Mucosa of rectum (tissue), 2 donors: ENCODE measurements at regions not wholly inside any gene's neighbourhood (a gene's known extent, or its start where the extent isn't known, plus 50 kb on each side); places are given as distances from the start of the nearest gene placed in this dataset.
"Not testable (repeated sequence)": the region's sequence is repeated elsewhere in the genome, so short reads cannot be mapped to it uniquely, and the experiment has no call there.

Experiments used
- H3K27ac ChIP-seq, 2 donors: one replicate each; pipeline ENCODE4 v1.7.0; 2013; ENCODE audit warnings: inconsistent platforms in 2 of 2, low read depth in 2 of 2, low read length in 2 of 2
- H3K27me3 ChIP-seq, 2 donors: one replicate each; pipeline ENCODE4 v1.7.0; 2013; ENCODE audit warnings: low read length in 2 of 2; ENCODE audit not compliant: control insufficient read depth in 2 of 2, insufficient read depth in 2 of 2
- H3K36me3 ChIP-seq, 2 donors: one replicate each; pipeline ENCODE4 v1.7.0; 2013; ENCODE audit warnings: low read length in 2 of 2; ENCODE audit not compliant: control insufficient read depth in 2 of 2, insufficient read depth in 2 of 2
- H3K4me1 ChIP-seq, 2 donors: one replicate each; pipeline ENCODE4 v1.7.0; 2013; ENCODE audit warnings: low read length in 2 of 2, mild to moderate bottlenecking in 1 of 2; ENCODE audit not compliant: control insufficient read depth in 2 of 2, insufficient read depth in 2 of 2
- H3K4me3 ChIP-seq, 2 donors: one replicate each; pipeline ENCODE4 v1.7.0; 2013; ENCODE audit warnings: low read length in 2 of 2
- H3K9ac ChIP-seq, 2 donors: one replicate each; pipeline ENCODE4 v1.7.0; 2013; ENCODE audit warnings: low read length in 2 of 2, low read depth in 1 of 2, mild to moderate bottlenecking in 1 of 2
- H3K9me3 ChIP-seq, 2 donors: one replicate each; pipeline ENCODE4 v1.7.0; 2013; ENCODE audit warnings: low read length in 2 of 2; ENCODE audit not compliant: control insufficient read depth in 2 of 2
- donor health status: healthy.
- donor health status: Normal muscosa, but diverticular disease.

- H3K27ac ChIP-seq, result no peak overlapping the region
- H3K36me3 ChIP-seq, result no peaks in the 10 kb centered on the region
- H3K9ac ChIP-seq, result no peak overlapping the region
- no peak overlapping the region for H3K4me3 ChIP-seq
- H3K4me1 ChIP-seq, result no peaks in the 10 kb centered on the region
- no peaks in the 10 kb centered on the region for H3K27me3 ChIP-seq
- no peaks in the 10 kb centered on the region for H3K9me3 ChIP-seq
Measured at GRCh38 chrX:46165411-46165810, 379.8 kb downstream of the ZNF674 start.

- no peak overlapping the region for H3K4me3 ChIP-seq
- peaks cover 0 to 8% of the 10 kb centered on the region in 2 donors for H3K27me3 ChIP-seq
- no peaks in the 10 kb centered on the region for H3K9me3 ChIP-seq
- no peak overlapping the region for H3K27ac ChIP-seq
- no peaks in the 10 kb centered on the region for H3K4me1 ChIP-seq
- no peaks in the 10 kb centered on the region for H3K36me3 ChIP-seq
- H3K9ac ChIP-seq, result no peak overlapping the region
Measured at GRCh38 chrX:46152756-46153155, 392.5 kb downstream of the ZNF674 start.

- not testable (repeated sequence) for H3K36me3 ChIP-seq, H3K27ac ChIP-seq, H3K4me1 ChIP-seq, H3K27me3 ChIP-seq, H3K9ac ChIP-seq, H3K4me3 ChIP-seq, H3K9me3 ChIP-seq
Measured at GRCh38 chrX:46151332-46151731, 393.9 kb downstream of the ZNF674 start.

- H3K4me1 ChIP-seq, result no peaks in the 10 kb centered on the region
- H3K27ac ChIP-seq, result no peak overlapping the region
- H3K9ac ChIP-seq, result no peak overlapping the region
- no peaks in the 10 kb centered on the region for H3K9me3 ChIP-seq
- H3K27me3 ChIP-seq, result no peaks in the 10 kb centered on the region
- H3K4me3 ChIP-seq, result no peak overlapping the region
- H3K36me3 ChIP-seq, result no peaks in the 10 kb centered on the region
Measured at GRCh38 chrX:46144566-46144965, 400.7 kb downstream of the ZNF674 start.

GRCh38 chrX:46140272-46140671 is 404.9 kb downstream of the ZNF674 start:
- H3K36me3 ChIP-seq, result no peaks in the 10 kb centered on the region
- H3K4me1 ChIP-seq, result no peaks in the 10 kb centered on the region
- H3K27me3 ChIP-seq, result peaks cover 0 to 2% of the 10 kb centered on the region in 2 donors
- H3K27ac ChIP-seq, result no peak overlapping the region
- H3K9ac ChIP-seq, result no peak overlapping the region
- no peaks in the 10 kb centered on the region for H3K9me3 ChIP-seq
- H3K4me3 ChIP-seq, result no peak overlapping the region

- no peaks in the 10 kb centered on the region for H3K9me3 ChIP-seq
- no peaks in the 10 kb centered on the region for H3K27me3 ChIP-seq
- no peaks in the 10 kb centered on the region for H3K4me1 ChIP-seq
- no peak overlapping the region for H3K4me3 ChIP-seq
- H3K36me3 ChIP-seq, result no peaks in the 10 kb centered on the region
- no peak overlapping the region for H3K27ac ChIP-seq
- H3K9ac ChIP-seq, result no peak overlapping the region
Measured at GRCh38 chrX:46130247-46130646, 415.0 kb downstream of the ZNF674 start.

GRCh38 chrX:46125111-46125510 is 420.1 kb downstream of the ZNF674 start:
- Histone ChIP-seq H3K4me1 (no peaks in the 10 kb centered on the region), H3K4me3 (no peak overlapping the region), H3K36me3 (no peaks in the 10 kb centered on the region), H3K27me3 (no peaks in the 10 kb centered on the region), H3K27ac (no peak overlapping the region), H3K9me3 (no peaks in the 10 kb centered on the region), H3K9ac (no peak overlapping the region)

- no peak overlapping the region for H3K9ac ChIP-seq
- no peaks in the 10 kb centered on the region for H3K27me3 ChIP-seq
- no peaks in the 10 kb centered on the region for H3K9me3 ChIP-seq
- no peak overlapping the region for H3K4me3 ChIP-seq
- H3K4me1 ChIP-seq, result no peaks in the 10 kb centered on the region
- H3K36me3 ChIP-seq, result no peaks in the 10 kb centered on the region
- H3K27ac ChIP-seq, result no peak overlapping the region
Measured at GRCh38 chrX:46117234-46117633, 428.0 kb downstream of the ZNF674 start.

- H3K27ac ChIP-seq, H3K36me3 ChIP-seq, H3K27me3 ChIP-seq, H3K4me3 ChIP-seq, H3K9ac ChIP-seq, H3K9me3 ChIP-seq, H3K4me1 ChIP-seq: not testable (repeated sequence)
Measured at GRCh38 chrX:46087310-46087709, 457.9 kb downstream of the ZNF674 start.

- H3K9ac ChIP-seq, H3K27me3 ChIP-seq, H3K27ac ChIP-seq, H3K9me3 ChIP-seq, H3K4me3 ChIP-seq, H3K4me1 ChIP-seq, H3K36me3 ChIP-seq: not testable (repeated sequence)
Measured at GRCh38 chrX:46080121-46080520, 465.1 kb downstream of the ZNF674 start.

- no peak overlapping the region for H3K9ac ChIP-seq
- H3K27me3 ChIP-seq, result no peaks in the 10 kb centered on the region
- no peaks in the 10 kb centered on the region for H3K4me1 ChIP-seq
- no peaks in the 10 kb centered on the region for H3K9me3 ChIP-seq
- no peaks in the 10 kb centered on the region for H3K36me3 ChIP-seq
- no peak overlapping the region for H3K27ac ChIP-seq
- no peak overlapping the region for H3K4me3 ChIP-seq
Measured at GRCh38 chrX:46072791-46073190, 472.4 kb downstream of the ZNF674 start.
